Thoracic aorta (tissue), 2 donors: ENCODE measurements at regions not wholly inside any gene's neighbourhood (a gene's known extent, or its start where the extent isn't known, plus 50 kb on each side); places are given as distances from the start of the nearest gene placed in this dataset.
A peak's percentile ranks its signal among the peaks of the same experiment; 100 is the strongest.

Experiments
- ATAC-seq: fragments of 150-250 bp; one replicate; pipeline ENCODE4 v1.8.0; 2017; ENCODE audit warnings: low read depth; ENCODE audit not compliant: insufficient number of reproducible peaks, low FRiP score
- DNase-seq: peaks from one replicate; pipeline ENCODE4 v3.0.0-alpha.2; 2020; ENCODE audit warnings: low spot score
- H3K27ac ChIP-seq, 2 donors: fragments of 200-600 bp; sonication (generic); 1 replicate in 1 of 2; 2 replicates in 1 of 2; pipeline ENCODE4 v1.5.1; 2016; ENCODE audit warnings: mild to moderate bottlenecking in 2 of 2, moderate library complexity in 2 of 2
- H3K27me3 ChIP-seq: fragments of 200-600 bp; sonication (generic); replicated peaks from 2 replicates; pipeline ENCODE4 v1.6.0; 2016; ENCODE audit warnings: mild to moderate bottlenecking; ENCODE audit not compliant: insufficient read depth
- H3K36me3 ChIP-seq: fragments of 200-600 bp; sonication (generic); one replicate; pipeline ENCODE4 v1.5.1; 2016
- H3K4me1 ChIP-seq, 2 donors: fragments of 200-600 bp; sonication (generic); 1 replicate in 1 of 2; 2 replicates in 1 of 2; pipeline versions ENCODE4 v1.5.1 to v1.6.0; 2016; ENCODE audit warnings: low read depth in 2 of 2, mild to moderate bottlenecking in 1 of 2; ENCODE audit not compliant: control insufficient read depth in 1 of 2
- H3K4me3 ChIP-seq: fragments of 200-600 bp; sonication (generic); 2 replicates; pipeline ENCODE4 v1.5.1; 2016; ENCODE audit warnings: mild to moderate bottlenecking
- H3K9me3 ChIP-seq: fragments of 200-600 bp; sonication (generic); 2 replicates; pipeline ENCODE4 v1.5.1; 2016
- CTCF ChIP-seq: fragments of 200-600 bp; sonication (generic); IDR thresholded peaks from one replicate; pipeline ENCODE4 v1.5.1; 2019; ENCODE audit warnings: antibody characterized with exemption

- H3K27me3 ChIP-seq = no peaks in the 10 kb centered on the region
Observed at GRCh38 chr2:224278531-224278930, 123.4 kb downstream of the FAM124B start.

DNA sequence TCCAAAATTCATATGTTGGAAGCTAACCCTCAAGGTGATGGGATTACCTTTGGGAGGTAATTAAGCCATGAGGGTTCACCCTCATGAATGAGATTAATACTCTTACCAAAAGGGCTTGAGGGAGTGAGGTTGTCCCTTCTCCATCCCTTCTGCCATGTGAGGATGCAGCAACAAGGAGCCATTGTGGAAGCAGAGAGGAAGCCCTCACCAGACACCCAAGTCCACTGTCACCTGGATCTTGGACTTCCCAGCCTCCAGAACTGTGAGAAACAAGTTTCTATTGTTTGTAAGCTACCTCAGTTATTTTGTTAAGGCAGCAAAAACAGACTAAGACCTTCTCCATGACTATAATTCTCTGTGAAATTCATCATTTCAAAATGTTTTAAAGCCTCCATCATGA, 125.7 kb downstream of the FAM124B start:
- DNase-seq (no peak), ATAC-seq (no peak)
- Histone ChIP-seq H3K27ac (no peak overlapping the region), H3K9me3 (no peaks in the 10 kb centered on the region), H3K4me3 (no peak overlapping the region), H3K36me3 (no peaks in the 10 kb centered on the region), H3K4me1 (peaks cover 0 to 6% of the 10 kb centered on the region in 2 donors), H3K27me3 (no peaks in the 10 kb centered on the region)
- no peak for TF ChIP-seq CTCF

More at GRCh38 chr2:224278531-224278930, 123.4 kb downstream of the FAM124B start:
- Histone ChIP-seq H3K36me3 (no peaks in the 10 kb centered on the region), H3K9me3 (no peaks in the 10 kb centered on the region), H3K27ac (no peak overlapping the region), H3K4me1 (peaks cover 0 to 6% of the 10 kb centered on the region in 2 donors), H3K4me3 (no peak overlapping the region)
- DNase-seq (no peak), ATAC-seq (no peak)
- no peak for TF ChIP-seq CTCF

DNA sequence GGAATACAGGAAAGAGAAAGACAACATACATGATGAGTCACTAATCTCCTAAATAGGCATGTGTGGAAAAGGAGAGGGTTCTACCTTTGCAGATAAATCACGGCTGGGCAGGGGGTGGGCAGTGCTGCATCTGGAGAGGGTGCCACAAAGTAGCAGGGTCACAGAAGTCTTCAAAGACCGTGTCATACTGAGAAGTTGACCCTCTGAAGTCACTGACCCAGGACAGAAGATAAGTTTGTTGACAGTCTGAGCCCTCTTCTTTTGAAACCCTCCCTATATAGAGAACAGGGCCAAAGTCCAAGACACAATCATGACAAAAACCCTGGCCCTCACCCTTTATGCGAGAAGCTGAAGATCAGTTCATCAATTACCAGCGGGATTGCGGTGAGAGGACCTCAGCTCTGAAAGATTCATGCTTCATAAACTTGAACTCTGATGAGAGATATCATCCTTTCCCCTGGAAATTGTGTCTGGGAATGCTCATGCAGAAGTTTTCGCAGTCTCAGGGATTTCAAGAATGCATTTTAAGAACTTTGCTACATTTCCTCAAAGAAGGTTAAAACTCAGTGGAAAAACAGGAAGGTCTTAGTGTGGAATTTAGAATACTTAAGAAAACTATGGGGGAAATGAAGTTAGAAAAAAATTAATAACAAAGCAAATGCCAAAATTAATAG, 129.5 kb downstream of the FAM124B start:
- no peak for TF ChIP-seq CTCF
- ATAC-seq (no peak), DNase-seq (no peak)
- Histone ChIP-seq H3K4me3 (no peak overlapping the region), H3K36me3 (no peaks in the 10 kb centered on the region), H3K27ac (no peak overlapping the region), H3K4me1 (peaks cover 0 to 15% of the 10 kb centered on the region in 2 donors), H3K9me3 (no peaks in the 10 kb centered on the region), H3K27me3 (no peaks in the 10 kb centered on the region)

DNA sequence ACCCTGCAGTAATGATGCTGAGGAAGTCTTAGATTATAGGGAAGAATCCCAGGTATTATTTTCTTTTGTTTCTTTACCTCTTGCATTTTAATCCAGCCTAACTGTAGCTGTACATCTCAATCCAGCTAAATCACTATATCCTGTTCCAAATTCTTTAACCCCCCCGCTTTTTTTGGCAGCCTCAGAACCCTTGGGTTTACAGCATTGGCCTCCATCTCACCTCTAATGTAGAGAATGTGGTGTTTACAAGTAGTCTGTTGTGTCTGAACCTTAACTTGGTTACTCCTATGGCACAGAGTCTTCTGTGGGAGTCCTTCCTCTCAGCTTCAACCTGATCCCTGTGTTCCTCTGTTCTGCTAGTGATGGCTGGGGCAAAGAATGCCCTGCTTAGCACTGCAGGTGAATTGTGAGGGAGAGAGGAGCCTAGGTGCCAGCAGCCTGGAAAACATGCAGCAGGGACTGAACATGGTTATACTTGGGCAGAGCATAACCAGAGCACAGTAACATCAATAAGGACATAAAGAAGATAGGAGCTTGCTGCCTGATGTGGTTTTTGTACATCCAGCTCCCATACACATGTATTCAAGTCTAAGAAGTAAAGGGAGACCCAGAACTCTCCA, 130.2 kb downstream of the FAM124B start:
- Histone ChIP-seq H3K27me3 (no peaks in the 10 kb centered on the region), H3K4me3 (no peak overlapping the region), H3K9me3 (no peaks in the 10 kb centered on the region), H3K36me3 (no peaks in the 10 kb centered on the region), H3K27ac (no peak overlapping the region), H3K4me1 (peaks cover 0 to 9% of the 10 kb centered on the region in 2 donors)
- no peak for DNase-seq
- no peak for ATAC-seq
- no peak for TF ChIP-seq CTCF

GRCh38 chr2:224268441-224268840, 133.5 kb downstream of the FAM124B start:
- Histone ChIP-seq H3K36me3 (no peaks in the 10 kb centered on the region), H3K9me3 (no peaks in the 10 kb centered on the region), H3K27ac (peak overlapping the region in 1 of 2 donors; percentile 40), H3K4me1 (peaks cover 0 to 9% of the 10 kb centered on the region in 2 donors), H3K27me3 (no peaks in the 10 kb centered on the region), H3K4me3 (no peak overlapping the region)
- DNase-seq = no peak
- TF ChIP-seq CTCF = no peak
- ATAC-seq = peak; percentile 82
